Neural cell (in vitro differentiated cells): ENCODE measurements at regions not wholly inside any gene's neighbourhood (a gene's known extent, or its start where the extent isn't known, plus 50 kb on each side); places are given as distances from the start of the nearest gene placed in this dataset.

Experiments used
- CTCF ChIP-seq: fragments of 450-650 bp; IDR thresholded peaks from 2 replicates; pipeline ENCODE4 v1.5.1; 2014; ENCODE audit warnings: antibody characterized with exemption, mild to moderate bottlenecking, moderate library complexity; ENCODE audit not compliant: poor library complexity, severe bottlenecking
- POLR2AphosphoS5 ChIP-seq: IDR thresholded peaks from 2 replicates; pipeline ENCODE4 v1.6.1; 2012
- SMC3 ChIP-seq: fragments of 450-650 bp; conservative IDR thresholded peaks from 2 replicates; pipeline ENCODE4 v1.6.1; 2014; ENCODE audit warnings: antibody characterized with exemption, mild to moderate bottlenecking, moderate library complexity; ENCODE audit not compliant: poor library complexity
- TAF1 ChIP-seq: IDR thresholded peaks from 2 replicates; pipeline ENCODE4 v1.6.1; 2012; ENCODE audit warnings: low read depth

- no peak for TF ChIP-seq POLR2AphosphoS5
- TF ChIP-seq CTCF: no peak
- no peak for TF ChIP-seq TAF1
- no peak for TF ChIP-seq SMC3
Observed at GRCh38 chr15:93880358-93880757, 351.0 kb upstream of the MCTP2 start.
